ENCODE measurements at regions not wholly inside any gene's neighbourhood (a gene's known extent, or its start where the extent isn't known, plus 50 kb on each side); places are given as distances from the start of the nearest gene placed in this dataset.

- TF ChIP-seq CTCF (IDR thresholded peaks at IDR 0.05), result no peak
- TF ChIP-seq POLR2AphosphoS5 (IDR thresholded peaks at IDR 0.05), result no peak
- no peak for TF ChIP-seq POLR2A (IDR thresholded peaks at IDR 0.05; ENCODE audit: low read depth)
These were observed 822.1 kb upstream of the ADGRL3 start for GRCh38 chr4:60378010-60378409.
